GM06990 (cell line): ENCODE measurements at regions not wholly inside any gene's neighbourhood (a gene's known extent, or its start where the extent isn't known, plus 50 kb on each side); places are given as distances from the start of the nearest gene placed in this dataset.

Source experiments
- DNase-seq: peaks from one replicate; pipeline ENCODE4 v3.0.0-alpha.2; 2011; ENCODE audit not compliant: insufficient read length; ENCODE audit errors: extremely low read depth
- H3K27me3 ChIP-seq: replicated peaks from 2 replicates; pipeline ENCODE4 v1.6.0; 2011; ENCODE audit warnings: low read length; ENCODE audit not compliant: control insufficient read depth, insufficient read depth
- H3K36me3 ChIP-seq: 2 replicates; pipeline ENCODE4 v1.5.1; 2011; ENCODE audit warnings: low read length; ENCODE audit not compliant: control insufficient read depth, insufficient read depth
- H3K4me3 ChIP-seq: replicated peaks from 2 replicates; pipeline ENCODE4 v1.5.1; 2011; ENCODE audit warnings: low read depth, mild to moderate bottlenecking, control low read depth, low read length
- TF ChIP-seq, protein P1 (sequence below): IDR thresholded peaks from 2 replicates; pipeline ENCODE4 v1.5.1; 2011; ENCODE audit warnings: low read length, control low read depth, mild to moderate bottlenecking, inconsistent platforms; ENCODE audit not compliant: insufficient read depth, poor library complexity, severe bottlenecking

DNA sequence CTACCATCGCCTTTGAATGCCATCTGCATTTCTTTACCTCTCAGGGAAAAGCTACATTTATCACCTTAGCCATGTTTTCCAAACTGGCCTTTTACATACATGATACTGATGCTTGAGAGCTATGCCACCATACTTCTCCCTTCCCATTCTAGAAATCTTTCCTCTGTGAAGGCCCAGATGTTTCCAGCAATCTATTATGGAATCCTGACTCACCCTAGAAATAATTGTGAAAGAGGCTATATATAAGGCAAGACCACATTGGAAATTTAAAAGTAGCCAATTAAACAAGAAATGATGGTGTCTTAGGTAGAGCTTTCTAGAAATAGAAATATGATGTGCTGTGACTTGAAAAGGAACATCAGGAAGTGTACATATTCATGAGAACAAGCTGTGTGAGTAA lies 389.7 kb downstream of the INHBA start:
- TF ChIP-seq, protein P1, sequence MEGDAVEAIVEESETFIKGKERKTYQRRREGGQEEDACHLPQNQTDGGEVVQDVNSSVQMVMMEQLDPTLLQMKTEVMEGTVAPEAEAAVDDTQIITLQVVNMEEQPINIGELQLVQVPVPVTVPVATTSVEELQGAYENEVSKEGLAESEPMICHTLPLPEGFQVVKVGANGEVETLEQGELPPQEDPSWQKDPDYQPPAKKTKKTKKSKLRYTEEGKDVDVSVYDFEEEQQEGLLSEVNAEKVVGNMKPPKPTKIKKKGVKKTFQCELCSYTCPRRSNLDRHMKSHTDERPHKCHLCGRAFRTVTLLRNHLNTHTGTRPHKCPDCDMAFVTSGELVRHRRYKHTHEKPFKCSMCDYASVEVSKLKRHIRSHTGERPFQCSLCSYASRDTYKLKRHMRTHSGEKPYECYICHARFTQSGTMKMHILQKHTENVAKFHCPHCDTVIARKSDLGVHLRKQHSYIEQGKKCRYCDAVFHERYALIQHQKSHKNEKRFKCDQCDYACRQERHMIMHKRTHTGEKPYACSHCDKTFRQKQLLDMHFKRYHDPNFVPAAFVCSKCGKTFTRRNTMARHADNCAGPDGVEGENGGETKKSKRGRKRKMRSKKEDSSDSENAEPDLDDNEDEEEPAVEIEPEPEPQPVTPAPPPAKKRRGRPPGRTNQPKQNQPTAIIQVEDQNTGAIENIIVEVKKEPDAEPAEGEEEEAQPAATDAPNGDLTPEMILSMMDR: no peak
- H3K27me3 ChIP-seq: no peaks in the 10 kb centered on the region
- no peaks in the 10 kb centered on the region for H3K36me3 ChIP-seq
- DNase-seq: no peak
- H3K4me3 ChIP-seq: no peak overlapping the region

DNA sequence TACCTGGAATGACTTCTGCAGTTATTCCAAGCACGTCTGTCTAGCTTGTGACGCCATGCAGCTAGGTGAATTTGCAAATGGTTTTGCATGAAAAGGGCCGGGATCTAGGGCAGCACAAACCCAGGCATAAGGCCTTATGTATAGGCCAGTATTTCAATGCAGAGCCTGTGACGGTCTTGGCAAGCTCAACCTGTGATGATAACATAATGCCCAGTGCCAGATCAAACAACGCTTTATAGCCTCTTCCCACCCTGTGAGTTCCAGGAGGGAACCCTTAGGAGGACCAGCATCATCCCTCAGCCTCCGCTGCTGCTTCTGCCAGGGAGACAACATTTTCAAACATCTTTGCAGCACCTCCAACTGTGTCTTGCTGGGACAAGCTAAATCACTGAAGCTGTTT lies 390.7 kb downstream of the INHBA start:
- Histone ChIP-seq H3K27me3 (no peaks in the 10 kb centered on the region), H3K36me3 (no peaks in the 10 kb centered on the region), H3K4me3 (no peak overlapping the region)
- TF ChIP-seq, protein P1: no peak
- DNase-seq: no peak

DNA sequence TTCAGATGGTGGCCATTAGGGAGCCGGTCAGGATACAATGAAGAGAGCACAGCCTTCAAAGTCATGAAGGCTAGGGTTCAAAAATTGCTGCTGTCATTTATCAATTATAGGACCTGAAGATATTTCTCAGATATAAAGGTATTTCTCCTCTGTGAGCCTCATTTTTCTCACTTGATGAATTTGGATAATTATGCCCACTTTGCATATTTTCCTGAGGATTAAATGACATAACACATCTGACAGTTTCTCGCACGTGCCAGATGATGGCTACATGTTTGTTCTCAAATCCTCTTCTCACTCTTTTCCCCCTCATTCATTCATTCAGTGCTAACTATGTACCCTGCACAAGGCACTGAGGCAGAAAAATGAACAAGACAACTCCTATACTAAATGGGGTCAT lies 391.6 kb downstream of the INHBA start:
- no peak for DNase-seq
- H3K36me3 ChIP-seq: no peaks in the 10 kb centered on the region
- no peak overlapping the region for H3K4me3 ChIP-seq
- no peaks in the 10 kb centered on the region for H3K27me3 ChIP-seq
- TF ChIP-seq, protein P1: no peak

DNA sequence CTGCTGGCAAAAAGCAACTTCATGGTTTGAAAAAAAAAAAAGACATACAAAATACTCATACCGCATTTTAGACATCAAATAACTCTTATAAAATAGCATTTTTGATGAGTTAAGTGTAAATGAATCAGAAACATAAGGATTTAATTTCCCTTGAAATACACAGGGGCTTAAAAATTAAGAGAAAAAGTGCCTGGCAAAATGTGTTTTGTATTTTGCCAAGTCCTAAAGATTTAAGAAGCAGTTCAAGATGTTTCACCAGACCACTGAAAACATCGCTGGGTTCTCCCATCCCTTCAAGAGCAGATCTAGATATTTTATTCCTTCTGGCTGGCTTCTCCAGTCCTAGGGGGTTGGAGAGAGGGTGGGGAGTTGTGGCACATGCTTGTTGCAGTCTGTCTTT lies 396.4 kb downstream of the INHBA start:
- TF ChIP-seq, protein P1: no peak
- no peak for DNase-seq
- Histone ChIP-seq H3K36me3 (no peaks in the 10 kb centered on the region), H3K4me3 (no peak overlapping the region), H3K27me3 (no peaks in the 10 kb centered on the region)

DNA sequence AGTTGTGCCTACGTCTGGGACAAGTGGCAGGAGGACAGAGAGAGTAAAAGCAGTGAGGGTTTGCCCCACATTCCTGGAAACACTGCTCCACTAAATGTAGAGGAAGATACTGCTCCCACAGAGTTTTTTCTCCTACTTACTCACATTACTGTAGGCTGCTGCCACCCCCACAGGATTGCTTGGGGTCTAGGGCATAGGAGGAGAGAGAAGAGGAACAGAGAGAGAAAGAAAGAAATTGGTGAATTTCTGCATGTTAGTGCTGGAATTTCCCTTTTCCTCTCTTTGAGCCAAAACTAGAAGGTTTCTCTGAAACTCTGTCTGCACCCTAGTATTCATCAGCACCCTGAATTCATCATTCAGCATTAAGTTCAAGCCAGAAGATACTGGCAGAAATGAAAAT lies 397.9 kb downstream of the INHBA start:
- no peak for DNase-seq

DNA sequence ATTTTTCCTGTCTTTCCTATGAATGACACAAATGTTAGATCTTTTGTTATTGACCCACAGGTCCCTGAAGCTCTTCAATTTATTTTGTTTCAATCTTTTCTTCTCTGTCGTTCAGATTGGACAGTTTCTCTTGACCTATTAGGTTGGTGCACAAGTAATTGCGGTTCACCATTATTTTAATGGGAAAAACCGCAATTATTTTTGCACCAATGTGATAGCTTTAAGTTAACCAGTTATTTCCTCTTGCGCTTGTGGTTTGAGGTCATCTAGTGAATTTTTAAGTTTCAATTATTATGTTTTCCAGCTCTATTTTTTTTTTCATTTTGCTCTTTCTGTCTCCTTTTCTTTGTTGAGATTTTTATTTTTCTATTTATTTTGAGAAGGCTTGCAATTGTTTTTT lies 399.2 kb downstream of the INHBA start:
- no peaks in the 10 kb centered on the region for H3K27me3 ChIP-seq
- TF ChIP-seq, protein P1: no peak
- DNase-seq: no peak
- H3K36me3 ChIP-seq: no peaks in the 10 kb centered on the region
- no peak overlapping the region for H3K4me3 ChIP-seq

More for the DNA sequence above, 397.9 kb downstream of the INHBA start:
- Histone ChIP-seq H3K27me3 (no peaks in the 10 kb centered on the region), H3K4me3 (no peak overlapping the region), H3K36me3 (no peaks in the 10 kb centered on the region)
- TF ChIP-seq, protein P1: no peak
